ENCODE measurements at regions not wholly inside any gene's neighbourhood (a gene's known extent, or its start where the extent isn't known, plus 50 kb on each side); places are given as distances from the start of the nearest gene placed in this dataset.

DNA sequence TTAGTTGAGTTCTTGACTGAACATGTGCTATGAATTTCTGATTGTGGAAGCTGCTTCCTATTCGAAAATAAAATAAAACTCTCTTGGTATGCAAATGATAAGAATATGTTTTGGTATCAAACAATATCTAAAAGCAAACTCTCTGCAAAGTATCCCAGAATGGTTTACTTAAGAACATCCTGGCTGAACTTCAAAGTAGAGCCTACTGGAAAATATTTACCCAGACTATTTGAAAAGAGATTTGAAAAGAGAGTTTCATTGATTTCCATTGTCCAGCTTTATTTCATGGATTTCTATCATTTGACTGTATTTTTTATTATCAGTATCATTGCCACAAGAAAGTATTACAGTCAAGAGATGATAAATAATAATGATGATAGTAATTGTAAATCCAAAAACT lies 171.1 kb upstream of the SLC7A11 start:
- Mint-ChIP-seq H3K9me3 (no peaks in the 10 kb centered on the region), H3K36me3 (ENCODE audit: low read depth) (no peaks in the 10 kb centered on the region), H3K4me3 (no peak overlapping the region), H3K27ac (no peak overlapping the region), H3K4me1 (ENCODE audit: low read depth) (no peaks in the 10 kb centered on the region), H3K27me3 (no peaks in the 10 kb centered on the region)
- DNase-seq: no peak

DNA sequence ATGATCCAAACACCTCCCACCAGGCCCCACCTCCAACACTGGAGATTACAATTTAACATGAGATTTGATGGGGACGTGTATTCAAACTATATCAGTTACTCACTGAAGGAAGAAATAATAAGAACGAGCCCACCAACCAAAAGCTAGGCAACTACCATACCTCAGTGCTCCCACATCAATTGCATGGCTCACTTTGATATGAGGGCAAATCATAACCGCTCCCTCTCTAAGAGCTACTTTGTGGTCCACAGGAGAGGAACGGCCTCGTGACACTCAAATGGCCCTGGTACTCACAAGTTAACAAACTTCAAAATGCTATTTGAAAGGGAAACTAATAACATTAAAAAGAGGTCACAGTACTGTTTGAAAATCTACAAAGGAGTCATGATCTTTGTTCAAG lies 170.7 kb upstream of the SLC7A11 start:
- H3K4me1 Mint-ChIP-seq (ENCODE audit: low read depth): no peaks in the 10 kb centered on the region
- no peak overlapping the region for H3K27ac Mint-ChIP-seq
- H3K4me3 Mint-ChIP-seq: no peak overlapping the region
- no peaks in the 10 kb centered on the region for H3K36me3 Mint-ChIP-seq (ENCODE audit: low read depth)
- DNase-seq: no peak
- H3K9me3 Mint-ChIP-seq: no peaks in the 10 kb centered on the region
- H3K27me3 Mint-ChIP-seq: no peaks in the 10 kb centered on the region

- Mint-ChIP-seq H3K27me3 (no peaks in the 10 kb centered on the region), H3K9me3 (no peaks in the 10 kb centered on the region), H3K4me3 (no peak overlapping the region), H3K27ac (no peak overlapping the region), H3K36me3 (ENCODE audit: low read depth) (no peaks in the 10 kb centered on the region), H3K4me1 (ENCODE audit: low read depth) (no peaks in the 10 kb centered on the region)
- DNase-seq: no peak
Measured at GRCh38 chr4:138410266-138410665, 168.1 kb upstream of the SLC7A11 start.

DNA sequence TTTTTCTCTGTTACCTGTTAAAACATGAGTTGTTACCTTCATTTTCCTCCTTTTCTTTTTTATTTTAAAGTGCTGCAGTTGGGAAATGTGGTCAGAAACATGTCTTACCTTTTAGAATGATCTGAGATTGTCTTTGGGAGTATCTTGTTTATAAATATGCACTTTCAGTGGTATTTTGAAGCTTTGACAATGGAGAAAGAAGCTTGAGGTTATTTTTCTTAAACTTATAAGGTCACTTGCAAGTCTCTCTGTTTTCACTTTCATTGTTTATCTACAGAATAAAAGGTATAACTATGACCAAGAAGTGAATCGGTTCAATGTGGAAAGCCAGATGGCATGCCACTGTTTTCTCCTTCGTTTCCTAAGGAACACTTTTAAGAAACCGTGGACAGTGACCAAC lies 167.5 kb upstream of the SLC7A11 start:
- Mint-ChIP-seq H3K4me3 (no peak overlapping the region), H3K27ac (no peak overlapping the region), H3K27me3 (no peaks in the 10 kb centered on the region), H3K4me1 (ENCODE audit: low read depth) (no peaks in the 10 kb centered on the region), H3K36me3 (ENCODE audit: low read depth) (no peaks in the 10 kb centered on the region), H3K9me3 (no peaks in the 10 kb centered on the region)
- no peak for DNase-seq

DNA sequence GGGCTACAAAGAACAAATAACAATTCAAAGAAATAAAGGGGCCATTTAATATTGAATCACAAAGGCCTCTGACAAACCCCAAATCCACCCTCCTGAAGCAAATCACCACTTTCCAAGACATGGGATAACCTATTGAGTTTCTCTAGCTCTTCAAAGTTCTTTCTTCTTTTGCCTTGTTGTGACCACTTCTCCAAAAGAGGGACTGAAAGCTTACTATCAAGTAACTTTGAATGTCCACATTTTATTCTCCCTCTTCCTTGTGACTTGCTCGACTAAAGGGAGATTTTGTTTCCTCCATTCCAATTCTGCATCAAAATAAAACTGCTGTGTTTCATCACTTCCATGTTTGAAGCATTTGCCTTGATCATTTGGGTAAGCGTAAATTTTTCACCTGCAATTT lies 166.6 kb upstream of the SLC7A11 start:
- Mint-ChIP-seq H3K4me3 (no peak overlapping the region), H3K4me1 (ENCODE audit: low read depth) (no peaks in the 10 kb centered on the region), H3K27me3 (no peaks in the 10 kb centered on the region), H3K36me3 (ENCODE audit: low read depth) (no peaks in the 10 kb centered on the region), H3K27ac (no peak overlapping the region), H3K9me3 (no peaks in the 10 kb centered on the region)
- no peak for DNase-seq

DNA sequence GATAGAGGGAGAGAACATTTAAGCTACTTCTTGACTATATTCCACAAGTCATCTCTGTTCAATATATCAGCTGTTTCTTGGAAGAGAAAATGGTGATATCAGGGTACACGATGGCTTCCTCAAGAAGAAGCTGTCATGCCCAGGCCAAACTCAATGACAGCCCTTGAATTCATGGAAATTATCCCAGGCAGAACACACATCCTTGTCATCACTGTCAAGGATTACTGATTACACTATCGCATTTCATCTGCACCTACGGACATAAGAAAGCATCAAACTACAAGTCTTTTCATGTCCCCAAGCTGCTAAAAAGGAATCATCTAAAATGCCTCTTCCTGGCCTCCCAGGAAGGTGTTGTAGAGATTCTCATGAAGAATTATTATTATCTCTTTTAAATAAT lies 165.2 kb upstream of the SLC7A11 start:
- no peak for DNase-seq
- H3K4me3 Mint-ChIP-seq: no peak overlapping the region
- no peaks in the 10 kb centered on the region for H3K9me3 Mint-ChIP-seq

DNA sequence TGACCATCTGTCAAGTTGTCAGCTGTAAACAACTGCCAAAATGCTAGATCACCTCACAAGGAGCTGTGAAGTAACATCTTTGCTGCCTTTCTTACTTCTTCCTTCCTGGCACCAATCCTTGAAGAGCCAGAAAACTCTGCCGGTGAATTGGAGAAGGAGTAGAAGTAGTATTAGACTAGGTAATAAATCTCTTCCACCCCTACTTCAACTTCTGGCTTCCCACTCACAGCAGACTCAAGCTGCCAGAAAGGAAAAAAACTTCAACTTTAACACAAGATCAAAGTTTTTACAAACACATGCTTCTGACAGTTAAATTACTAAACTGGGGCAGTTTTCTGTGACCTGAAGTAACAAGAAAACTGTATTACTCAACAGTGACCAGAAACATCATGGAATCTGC lies 164.7 kb upstream of the SLC7A11 start:
- no peaks in the 10 kb centered on the region for H3K4me1 Mint-ChIP-seq (ENCODE audit: low read depth)
- no peak overlapping the region for H3K4me3 Mint-ChIP-seq

More for the DNA sequence above, 165.2 kb upstream of the SLC7A11 start:
- Mint-ChIP-seq H3K27ac (no peak overlapping the region), H3K4me1 (ENCODE audit: low read depth) (no peaks in the 10 kb centered on the region), H3K27me3 (no peaks in the 10 kb centered on the region), H3K36me3 (ENCODE audit: low read depth) (no peaks in the 10 kb centered on the region)

DNA sequence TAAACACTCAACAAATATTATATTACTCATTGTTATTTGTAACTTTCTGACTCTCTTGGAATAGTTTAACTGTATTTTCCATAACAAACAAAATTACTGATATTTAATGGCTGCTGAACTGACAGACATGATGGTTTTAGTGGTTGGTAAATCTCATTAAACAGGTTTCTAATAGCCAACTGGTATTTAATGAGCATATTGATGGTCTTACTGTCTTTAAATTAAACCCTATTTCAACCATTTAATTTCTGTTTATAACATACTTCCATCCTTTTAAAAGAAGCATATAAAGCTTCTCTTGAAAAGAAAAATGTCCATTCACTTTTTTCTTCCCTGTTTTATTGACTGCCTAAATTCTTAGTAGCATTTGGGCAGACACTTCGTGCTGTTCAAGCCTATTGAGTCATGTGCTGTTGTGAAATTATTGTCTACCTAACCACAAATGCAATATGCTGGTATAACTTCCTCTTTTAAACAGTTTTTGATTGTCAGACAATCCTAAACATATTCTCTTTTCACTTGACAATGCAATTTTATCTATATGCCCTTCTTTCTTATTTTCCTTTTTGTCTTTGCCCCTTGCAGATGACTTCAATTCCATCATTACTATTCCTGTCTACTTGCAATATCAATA lies 163.9 kb upstream of the SLC7A11 start:
- Mint-ChIP-seq H3K4me1 (ENCODE audit: low read depth) (no peaks in the 10 kb centered on the region), H3K9me3 (no peaks in the 10 kb centered on the region), H3K36me3 (ENCODE audit: low read depth) (no peaks in the 10 kb centered on the region), H3K27me3 (no peaks in the 10 kb centered on the region), H3K27ac (no peak overlapping the region), H3K4me3 (no peak overlapping the region)
- DNase-seq: no peak

More for the DNA sequence above, 164.7 kb upstream of the SLC7A11 start:
- Mint-ChIP-seq H3K9me3 (no peaks in the 10 kb centered on the region), H3K27me3 (no peaks in the 10 kb centered on the region), H3K36me3 (ENCODE audit: low read depth) (no peaks in the 10 kb centered on the region), H3K27ac (no peak overlapping the region)
- DNase-seq: no peak

- H3K9me3 Mint-ChIP-seq: no peaks in the 10 kb centered on the region
- no peaks in the 10 kb centered on the region for H3K36me3 Mint-ChIP-seq (ENCODE audit: low read depth)
- H3K4me1 Mint-ChIP-seq (ENCODE audit: low read depth): no peaks in the 10 kb centered on the region
- no peak for DNase-seq
- no peaks in the 10 kb centered on the region for H3K27me3 Mint-ChIP-seq
- H3K27ac Mint-ChIP-seq: no peak overlapping the region
- H3K4me3 Mint-ChIP-seq: no peak overlapping the region
Measured at GRCh38 chr4:138405466-138405891, 163.3 kb upstream of the SLC7A11 start.

DNA sequence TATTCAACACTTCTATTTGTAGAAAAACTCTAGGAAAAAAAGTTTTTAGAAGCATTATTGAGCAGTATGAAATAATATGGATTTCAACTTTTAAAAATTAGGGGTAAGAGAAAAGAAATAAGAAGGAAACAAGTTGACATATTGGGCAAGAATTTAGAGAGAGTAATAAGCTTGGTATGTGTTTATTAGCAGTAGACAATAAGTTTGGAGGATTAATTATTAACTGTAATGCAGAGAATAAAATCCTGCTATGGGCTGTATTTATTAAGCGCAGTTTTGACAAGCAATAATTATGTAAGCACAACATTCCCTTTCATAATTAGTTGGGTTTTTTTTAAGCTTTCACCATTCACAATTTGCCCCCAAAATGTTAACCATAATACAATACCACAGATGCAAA lies 162.7 kb upstream of the SLC7A11 start:
- H3K4me1 Mint-ChIP-seq (ENCODE audit: low read depth): no peaks in the 10 kb centered on the region
- no peaks in the 10 kb centered on the region for H3K36me3 Mint-ChIP-seq (ENCODE audit: low read depth)
- DNase-seq: no peak
- H3K9me3 Mint-ChIP-seq: no peaks in the 10 kb centered on the region
- no peak overlapping the region for H3K4me3 Mint-ChIP-seq
- H3K27ac Mint-ChIP-seq: no peak overlapping the region
- no peaks in the 10 kb centered on the region for H3K27me3 Mint-ChIP-seq

DNA sequence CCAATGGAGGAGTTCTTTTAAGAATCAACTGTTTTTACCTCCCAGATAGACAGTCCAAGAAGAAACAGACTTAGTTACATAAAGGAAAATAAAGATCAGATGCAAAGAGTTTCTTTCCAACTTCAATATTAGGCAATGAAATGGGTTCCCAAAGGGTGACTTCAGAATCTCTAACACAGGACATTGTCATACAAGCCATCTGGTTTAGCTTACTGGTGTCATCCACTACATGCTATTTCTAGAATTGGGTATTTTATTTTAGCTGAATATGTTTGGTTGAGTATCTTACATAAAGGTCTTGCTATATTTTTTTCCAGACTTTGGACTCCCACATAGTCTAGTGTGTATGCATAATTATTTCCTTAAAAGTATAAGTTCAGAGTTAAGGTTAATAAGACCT lies 162.1 kb upstream of the SLC7A11 start:
- H3K4me1 Mint-ChIP-seq (ENCODE audit: low read depth): no peaks in the 10 kb centered on the region
- no peaks in the 10 kb centered on the region for H3K36me3 Mint-ChIP-seq (ENCODE audit: low read depth)
- DNase-seq: no peak
- H3K27ac Mint-ChIP-seq: no peak overlapping the region
- no peaks in the 10 kb centered on the region for H3K27me3 Mint-ChIP-seq
- no peak overlapping the region for H3K4me3 Mint-ChIP-seq
- H3K9me3 Mint-ChIP-seq: no peaks in the 10 kb centered on the region

DNA sequence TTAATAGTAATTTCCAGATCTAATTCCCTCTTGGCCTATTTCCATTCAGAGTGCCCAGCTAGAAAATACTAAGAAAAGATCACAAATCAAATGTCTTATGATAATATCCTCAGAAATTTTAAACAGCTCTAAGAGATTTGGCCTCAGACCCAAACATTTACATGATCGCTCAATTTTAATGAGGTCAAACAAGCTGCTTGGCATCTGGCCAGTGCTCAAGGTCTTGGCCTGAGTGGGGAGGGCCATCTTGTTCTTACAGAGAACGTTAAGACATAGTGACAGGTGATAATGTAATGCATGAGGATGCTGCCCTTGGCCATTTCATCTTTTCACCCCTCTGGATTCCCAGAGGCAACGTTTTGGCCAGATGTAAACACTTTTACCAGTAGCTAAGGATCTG lies 159.2 kb upstream of the SLC7A11 start:
- H3K4me1 Mint-ChIP-seq (ENCODE audit: low read depth): no peaks in the 10 kb centered on the region
- H3K27ac Mint-ChIP-seq: no peak overlapping the region
- no peaks in the 10 kb centered on the region for H3K9me3 Mint-ChIP-seq
- no peak for DNase-seq
- no peaks in the 10 kb centered on the region for H3K27me3 Mint-ChIP-seq
- H3K4me3 Mint-ChIP-seq: no peak overlapping the region
- no peaks in the 10 kb centered on the region for H3K36me3 Mint-ChIP-seq (ENCODE audit: low read depth)

DNA sequence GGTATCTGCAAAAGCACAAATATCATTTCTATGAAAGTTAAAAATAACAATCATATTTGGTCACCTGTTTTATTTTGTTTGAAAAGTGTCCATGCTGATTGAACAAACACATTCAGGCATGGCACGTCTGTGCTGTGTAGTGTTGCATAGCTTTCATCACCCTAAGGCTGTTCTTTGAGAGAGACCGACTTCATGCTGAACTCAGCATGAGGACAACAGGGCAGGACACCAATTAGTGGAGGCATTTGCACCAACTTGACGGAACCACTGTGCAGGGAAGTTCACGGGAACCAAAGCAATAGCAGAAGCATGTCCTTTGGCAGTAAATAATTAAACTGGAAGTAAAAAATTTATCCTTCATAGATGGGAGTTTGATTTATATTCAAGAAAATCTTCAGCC lies 158.4 kb upstream of the SLC7A11 start:
- DNase-seq: no peak
- Mint-ChIP-seq H3K27me3 (no peaks in the 10 kb centered on the region), H3K4me1 (ENCODE audit: low read depth) (no peaks in the 10 kb centered on the region), H3K36me3 (ENCODE audit: low read depth) (no peaks in the 10 kb centered on the region), H3K27ac (no peak overlapping the region), H3K9me3 (no peaks in the 10 kb centered on the region), H3K4me3 (no peak overlapping the region)

DNA sequence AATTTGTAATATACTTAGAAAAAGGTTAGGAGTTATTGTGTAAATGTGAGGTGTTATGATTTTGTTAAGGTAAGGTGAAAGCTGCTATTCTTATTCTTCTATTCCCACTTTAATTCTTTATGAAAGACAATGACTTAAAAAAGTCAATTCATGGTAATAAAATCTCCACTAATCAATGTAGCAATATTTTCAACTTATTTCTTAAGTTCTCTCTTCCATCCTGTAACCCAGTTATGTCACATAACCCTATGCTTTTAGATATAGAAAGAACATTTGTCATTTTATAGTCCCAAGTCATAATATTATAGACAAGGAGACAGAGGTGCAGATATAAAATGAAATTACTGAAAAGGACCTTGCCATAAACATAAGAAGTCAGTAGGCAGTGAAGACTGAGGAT lies 157.9 kb upstream of the SLC7A11 start:
- Mint-ChIP-seq H3K27ac (no peak overlapping the region), H3K9me3 (no peaks in the 10 kb centered on the region), H3K4me3 (no peak overlapping the region), H3K36me3 (ENCODE audit: low read depth) (no peaks in the 10 kb centered on the region), H3K27me3 (no peaks in the 10 kb centered on the region), H3K4me1 (ENCODE audit: low read depth) (no peaks in the 10 kb centered on the region)
- no peak for DNase-seq

DNA sequence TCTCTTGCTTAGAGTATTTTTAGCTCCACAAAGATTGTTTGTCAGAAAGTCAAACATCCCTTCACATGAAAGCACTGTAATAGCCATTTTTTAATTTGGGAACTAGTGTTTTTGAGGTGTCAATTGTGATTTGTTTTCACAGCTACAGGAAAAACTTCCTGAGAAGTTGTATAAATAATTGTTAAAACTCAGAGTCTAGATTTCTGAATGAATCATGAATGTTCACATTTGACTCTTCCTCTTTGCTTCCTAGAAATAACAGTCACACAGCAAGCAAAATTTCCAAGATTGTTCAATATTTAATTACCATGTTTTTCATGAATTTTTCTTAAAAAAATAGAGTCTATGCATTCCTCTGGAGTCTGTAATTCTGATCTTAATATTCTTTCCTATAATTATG lies 156.9 kb upstream of the SLC7A11 start:
- no peaks in the 10 kb centered on the region for H3K9me3 Mint-ChIP-seq
- H3K27ac Mint-ChIP-seq: no peak overlapping the region
- H3K27me3 Mint-ChIP-seq: no peaks in the 10 kb centered on the region
- H3K4me1 Mint-ChIP-seq (ENCODE audit: low read depth): no peaks in the 10 kb centered on the region
- H3K4me3 Mint-ChIP-seq: no peak overlapping the region
- no peak for DNase-seq
- no peaks in the 10 kb centered on the region for H3K36me3 Mint-ChIP-seq (ENCODE audit: low read depth)

DNA sequence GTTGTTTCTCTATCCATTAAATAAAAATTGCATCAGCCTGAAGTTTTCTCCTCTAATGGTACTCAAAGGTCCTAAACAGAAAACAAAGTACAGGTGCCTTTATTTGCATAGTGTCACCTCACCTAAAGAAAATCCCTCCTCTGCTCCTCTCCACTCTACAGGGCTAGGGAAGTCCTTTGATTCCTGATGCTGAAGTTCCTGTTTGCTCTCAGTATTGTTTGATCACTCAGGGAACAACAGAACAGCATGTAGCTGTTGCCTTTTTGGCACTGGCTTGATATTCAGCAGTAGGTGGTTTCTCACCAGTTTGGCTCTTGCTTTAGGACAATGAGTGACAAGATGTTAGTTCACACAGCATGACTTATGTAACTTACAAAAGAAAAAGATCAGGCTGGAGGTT lies 156.2 kb upstream of the SLC7A11 start:
- no peak overlapping the region for H3K4me3 Mint-ChIP-seq
- H3K9me3 Mint-ChIP-seq: no peaks in the 10 kb centered on the region
- no peaks in the 10 kb centered on the region for H3K27me3 Mint-ChIP-seq
- H3K27ac Mint-ChIP-seq: no peak overlapping the region
- DNase-seq: no peak
- no peaks in the 10 kb centered on the region for H3K36me3 Mint-ChIP-seq (ENCODE audit: low read depth)
- no peaks in the 10 kb centered on the region for H3K4me1 Mint-ChIP-seq (ENCODE audit: low read depth)
